Parathyroid adenoma (tissue), 2 donors: ENCODE measurements at regions not wholly inside any gene's neighbourhood (a gene's known extent, or its start where the extent isn't known, plus 50 kb on each side); places are given as distances from the start of the nearest gene placed in this dataset.

Source experiments
- H2AFZ ChIP-seq: fragments of 300-600 bp; sonication (generic); one replicate; pipeline ENCODE4 v1.7.0; 2017; ENCODE audit warnings: antibody characterized with exemption, mild to moderate bottlenecking
- H3K27ac ChIP-seq: fragments of 300-600 bp; sonication (generic); one replicate; pipeline ENCODE4 v1.7.0; 2017
- H3K27me3 ChIP-seq: fragments of 300-600 bp; sonication (generic); one replicate; pipeline ENCODE4 v1.7.0; 2017; ENCODE audit warnings: low read length; ENCODE audit not compliant: control insufficient read depth, insufficient read depth
- H3K36me3 ChIP-seq: fragments of 300-600 bp; sonication (generic); one replicate; pipeline ENCODE4 v1.7.0; 2017; ENCODE audit warnings: low read length; ENCODE audit not compliant: control insufficient read depth, insufficient read depth
- H3K4me1 ChIP-seq: fragments of 300-600 bp; sonication (generic); one replicate; pipeline ENCODE4 v1.7.0; 2017; ENCODE audit warnings: control low read depth
- H3K4me2 ChIP-seq: fragments of 300-600 bp; sonication (generic); one replicate; pipeline ENCODE4 v1.7.0; 2017; ENCODE audit warnings: low read length
- H3K4me3 ChIP-seq: fragments of 300-600 bp; sonication (generic); one replicate; pipeline ENCODE4 v1.7.0; 2017; ENCODE audit warnings: low read depth, low read length
- H3K79me2 ChIP-seq: fragments of 300-600 bp; sonication (generic); one replicate; pipeline ENCODE4 v1.7.0; 2017; ENCODE audit warnings: control low read depth
- H3K9ac ChIP-seq: fragments of 300-600 bp; sonication (generic); one replicate; pipeline ENCODE4 v1.7.0; 2017; ENCODE audit warnings: mild to moderate bottlenecking
- H3K9me3 ChIP-seq: fragments of 300-600 bp; sonication (generic); one replicate; pipeline ENCODE4 v1.7.0; 2017; ENCODE audit warnings: low read length; ENCODE audit not compliant: control insufficient read depth
- TF ChIP-seq, protein P1 (sequence below): fragments of 300-600 bp; sonication (generic); IDR thresholded peaks from one replicate; pipeline ENCODE4 v1.7.0; 2017; ENCODE audit warnings: antibody characterized with exemption, mild to moderate bottlenecking
- donor health status: primary hyperparathyroidism.

DNA sequence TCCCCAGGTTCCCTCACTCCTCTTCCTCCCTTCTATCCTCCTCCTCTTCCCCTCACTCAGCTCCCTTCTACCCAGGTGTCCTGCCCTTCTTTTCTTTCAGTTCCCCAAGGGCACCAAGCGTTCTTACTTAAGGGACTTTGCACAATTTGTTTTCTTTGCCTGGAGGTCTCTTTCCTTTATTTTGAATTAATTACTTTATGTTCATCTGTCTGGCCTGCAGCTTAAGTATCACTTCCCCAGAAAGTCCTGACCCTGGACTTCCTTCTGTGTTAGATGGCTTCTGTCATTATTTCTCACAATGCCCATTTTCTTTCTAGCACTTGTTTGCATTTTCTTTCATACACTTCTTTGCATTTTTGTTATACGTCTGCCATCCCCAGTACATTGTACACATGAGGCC, 350.6 kb downstream of the SH3GL2 start:
- Histone ChIP-seq H3K9me3 (no peaks in the 10 kb centered on the region), H3K9ac (no peak overlapping the region), H3K79me2 (no peaks in the 10 kb centered on the region), H3K27me3 (no peaks in the 10 kb centered on the region), H3K4me2 (no peak overlapping the region), H3K4me3 (no peak overlapping the region), H3K36me3 (no peaks in the 10 kb centered on the region), H3K27ac (no peak overlapping the region), H2AFZ (no peak overlapping the region), H3K4me1 (no peaks in the 10 kb centered on the region)
- TF ChIP-seq, protein P1, sequence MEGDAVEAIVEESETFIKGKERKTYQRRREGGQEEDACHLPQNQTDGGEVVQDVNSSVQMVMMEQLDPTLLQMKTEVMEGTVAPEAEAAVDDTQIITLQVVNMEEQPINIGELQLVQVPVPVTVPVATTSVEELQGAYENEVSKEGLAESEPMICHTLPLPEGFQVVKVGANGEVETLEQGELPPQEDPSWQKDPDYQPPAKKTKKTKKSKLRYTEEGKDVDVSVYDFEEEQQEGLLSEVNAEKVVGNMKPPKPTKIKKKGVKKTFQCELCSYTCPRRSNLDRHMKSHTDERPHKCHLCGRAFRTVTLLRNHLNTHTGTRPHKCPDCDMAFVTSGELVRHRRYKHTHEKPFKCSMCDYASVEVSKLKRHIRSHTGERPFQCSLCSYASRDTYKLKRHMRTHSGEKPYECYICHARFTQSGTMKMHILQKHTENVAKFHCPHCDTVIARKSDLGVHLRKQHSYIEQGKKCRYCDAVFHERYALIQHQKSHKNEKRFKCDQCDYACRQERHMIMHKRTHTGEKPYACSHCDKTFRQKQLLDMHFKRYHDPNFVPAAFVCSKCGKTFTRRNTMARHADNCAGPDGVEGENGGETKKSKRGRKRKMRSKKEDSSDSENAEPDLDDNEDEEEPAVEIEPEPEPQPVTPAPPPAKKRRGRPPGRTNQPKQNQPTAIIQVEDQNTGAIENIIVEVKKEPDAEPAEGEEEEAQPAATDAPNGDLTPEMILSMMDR: no peak

DNA sequence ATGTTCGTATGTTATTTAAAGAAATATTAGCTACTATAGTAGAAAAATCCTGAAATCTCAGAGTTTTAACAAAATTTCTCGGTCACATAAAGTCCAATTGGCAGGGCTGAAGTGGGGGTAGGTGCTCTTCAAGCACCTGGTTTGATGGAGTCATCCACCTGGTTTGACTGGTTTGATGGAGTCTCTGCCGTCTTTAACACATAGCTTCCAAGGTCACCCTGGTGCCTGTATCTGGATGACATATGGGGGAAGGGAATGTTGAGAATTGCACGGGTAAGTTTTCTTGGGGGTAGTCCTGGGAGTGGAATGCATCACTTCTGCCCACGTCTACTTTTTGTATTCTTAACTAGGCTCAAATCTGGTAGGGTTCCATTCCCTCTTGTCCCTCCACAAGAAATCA, 351.2 kb downstream of the SH3GL2 start:
- Histone ChIP-seq H3K79me2 (no peaks in the 10 kb centered on the region), H3K27ac (no peak overlapping the region), H2AFZ (no peak overlapping the region), H3K36me3 (no peaks in the 10 kb centered on the region), H3K4me3 (no peak overlapping the region), H3K27me3 (no peaks in the 10 kb centered on the region), H3K4me2 (no peak overlapping the region), H3K9me3 (no peaks in the 10 kb centered on the region), H3K4me1 (no peaks in the 10 kb centered on the region), H3K9ac (no peak overlapping the region)
- TF ChIP-seq, protein P1: no peak

DNA sequence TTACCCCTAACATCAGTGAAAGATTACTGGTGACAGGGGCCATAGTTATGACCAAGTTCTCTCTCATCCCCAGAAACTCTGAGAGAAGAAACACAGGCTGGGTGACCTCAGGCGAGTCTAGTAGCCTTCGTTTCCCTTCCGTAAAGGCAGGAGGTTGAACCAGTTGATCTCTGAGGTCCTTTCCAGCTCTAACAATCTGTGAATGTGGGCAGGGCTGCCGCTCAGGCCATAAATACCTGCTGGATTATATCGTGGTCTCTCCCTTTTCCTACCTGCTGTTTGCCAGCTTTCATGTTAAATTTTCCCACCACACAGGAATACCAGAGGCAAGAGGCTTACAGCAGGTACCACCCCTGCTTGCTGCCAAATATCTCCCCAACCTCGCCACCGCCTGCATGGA, 357.5 kb downstream of the SH3GL2 start:
- Histone ChIP-seq H3K27me3 (no peaks in the 10 kb centered on the region), H3K4me1 (no peaks in the 10 kb centered on the region), H3K4me2 (no peak overlapping the region), H3K36me3 (no peaks in the 10 kb centered on the region), H3K9ac (no peak overlapping the region), H3K79me2 (no peaks in the 10 kb centered on the region), H3K27ac (no peak overlapping the region), H3K4me3 (no peak overlapping the region), H2AFZ (no peak overlapping the region), H3K9me3 (no peaks in the 10 kb centered on the region)
- TF ChIP-seq, protein P1: no peak

DNA sequence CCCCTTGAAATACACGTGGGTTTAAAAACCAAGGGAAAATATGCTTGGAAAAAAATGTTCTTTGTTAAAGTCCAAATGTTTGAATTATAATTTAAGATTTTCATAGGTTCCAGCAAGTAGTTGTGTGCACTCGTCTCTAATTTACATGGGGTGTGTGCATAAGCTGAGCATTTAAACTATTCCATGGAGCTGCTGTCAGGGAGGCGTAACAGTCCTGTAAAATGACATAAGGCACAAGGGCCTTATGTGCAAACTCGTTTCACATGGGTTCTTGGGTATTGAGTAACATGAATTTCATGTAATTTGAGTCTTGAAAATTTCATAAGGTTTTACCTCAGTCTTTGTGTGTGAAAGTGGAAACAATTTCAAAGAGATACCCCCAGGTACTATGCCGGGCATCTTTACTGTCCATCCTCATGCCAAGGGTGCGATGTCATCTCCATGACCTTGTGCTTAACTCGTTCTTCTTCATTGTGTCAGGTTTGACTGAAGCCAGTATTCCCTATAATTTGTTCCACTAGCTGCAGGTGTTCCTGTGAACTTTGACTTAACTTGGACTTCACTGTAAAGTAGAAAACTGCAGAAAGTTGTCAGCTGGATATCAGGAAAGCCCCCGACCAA, 359.3 kb downstream of the SH3GL2 start:
- TF ChIP-seq, protein P1: no peak
- Histone ChIP-seq H3K27ac (no peak overlapping the region), H3K36me3 (no peaks in the 10 kb centered on the region)

DNA sequence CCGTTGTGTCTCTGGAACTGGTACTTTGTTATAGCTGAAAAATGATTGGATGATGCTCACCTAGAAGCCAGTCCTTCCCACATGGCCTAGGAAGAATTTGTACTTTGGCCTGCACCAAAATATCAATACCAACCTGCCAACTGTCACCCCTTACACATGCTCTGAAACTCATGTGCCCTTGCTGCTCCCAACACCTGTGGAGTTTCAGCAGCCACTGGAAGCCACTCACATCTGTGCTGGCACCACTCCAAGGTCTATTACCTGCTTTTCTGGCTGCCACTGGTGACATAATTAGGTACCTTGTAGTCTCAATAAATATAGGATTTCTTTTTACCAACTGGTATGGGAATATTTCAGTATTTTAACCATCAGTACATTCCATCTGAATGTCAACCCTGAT, 363.6 kb downstream of the SH3GL2 start:
- no peak overlapping the region for H3K27ac ChIP-seq
- H2AFZ ChIP-seq: no peak overlapping the region
- TF ChIP-seq, protein P1: no peak
- H3K4me3 ChIP-seq: no peak overlapping the region
- no peak overlapping the region for H3K9ac ChIP-seq
- no peaks in the 10 kb centered on the region for H3K4me1 ChIP-seq
- H3K36me3 ChIP-seq: no peaks in the 10 kb centered on the region
- no peaks in the 10 kb centered on the region for H3K9me3 ChIP-seq
- H3K4me2 ChIP-seq: no peak overlapping the region
- H3K79me2 ChIP-seq: no peaks in the 10 kb centered on the region
- H3K27me3 ChIP-seq: no peaks in the 10 kb centered on the region

More for the DNA sequence above, 359.3 kb downstream of the SH3GL2 start:
- Histone ChIP-seq H2AFZ (no peak overlapping the region), H3K79me2 (no peaks in the 10 kb centered on the region), H3K4me3 (no peak overlapping the region), H3K4me2 (no peak overlapping the region), H3K9ac (no peak overlapping the region), H3K4me1 (no peaks in the 10 kb centered on the region), H3K9me3 (no peaks in the 10 kb centered on the region), H3K27me3 (no peaks in the 10 kb centered on the region)
